IMR-90 (cell line): ENCODE measurements at regions not wholly inside any gene's neighbourhood (a gene's known extent, or its start where the extent isn't known, plus 50 kb on each side); places are given as distances from the start of the nearest gene placed in this dataset.
A peak's percentile ranks its signal among the peaks of the same experiment; 100 is the strongest.

Experiments used
- ATAC-seq: fragments of 200-7000 bp; cut with Tn5 transposase; 2 replicates; pipeline ENCODE4 v1.9.1; 2020; ENCODE audit warnings: low read depth, mild to moderate bottlenecking, moderate library complexity
- BruUV-seq: library from RNA; stranded (reverse); fragments of 400-500 nt; replicated peaks from 2 replicates; lab custom pipeline; 2021; lab: Mats Ljungman, UMichigan
- CTCF ChIA-PET: fragments of 300-600 bp; formaldehyde crosslinking; extraction: SDS; loops from one replicate; lab custom pipeline; 2021; ENCODE audit warnings: antibody characterized with exemption; lab: Yijun Ruan, JAX
- POLR2A ChIA-PET: fragments of 300-600 bp; sonication (Branson Sonifier 250); formaldehyde crosslinking; loops from one replicate; lab custom pipeline; 2022; ENCODE audit warnings: antibody characterized with exemption; ENCODE audit not compliant: unreplicated experiment; lab: Charles Lee
- DNase-seq: peaks from one replicate; pipeline ENCODE4 v3.0.0; 2013
- H2AFZ ChIP-seq: replicated peaks from 2 replicates; pipeline ENCODE3; 2013; ENCODE audit warnings: low read length, mild to moderate bottlenecking; ENCODE audit not compliant: poor library complexity
- H2AK5ac ChIP-seq: 2 replicates; pipeline ENCODE4 v1.6.1; 2013; ENCODE audit warnings: low read depth, low read length, inconsistent platforms
- H2AK9ac ChIP-seq: replicated peaks from 2 replicates; pipeline ENCODE3; 2013; ENCODE audit warnings: mild to moderate bottlenecking, low read depth, low read length, moderate library complexity; ENCODE audit not compliant: poor library complexity
- H2BK120ac ChIP-seq: 2 replicates; pipeline ENCODE4 v1.6.1; 2013; ENCODE audit warnings: low read depth, low read length, inconsistent platforms
- H2BK15ac ChIP-seq: 3 replicates; pipeline ENCODE4 v1.6.1; 2013; ENCODE audit warnings: low read depth, low read length, inconsistent platforms
- H2BK20ac ChIP-seq: 2 replicates; pipeline ENCODE4 v1.6.1; 2013; ENCODE audit warnings: low read depth, mild to moderate bottlenecking, inconsistent platforms, low read length, moderate library complexity
- H2BK5ac ChIP-seq: 2 replicates; pipeline ENCODE4 v1.6.1; 2013; ENCODE audit warnings: mild to moderate bottlenecking, low read depth, low read length, inconsistent platforms; ENCODE audit not compliant: poor library complexity, severe bottlenecking
- H3K14ac ChIP-seq: replicated peaks from 2 replicates; pipeline ENCODE4 v1.6.1; 2013; ENCODE audit warnings: low read depth, low read length, inconsistent platforms
- H3K18ac ChIP-seq: 2 replicates; pipeline ENCODE4 v1.6.1; 2013; ENCODE audit warnings: low read depth, low read length, control low read depth
- H3K23ac ChIP-seq: 2 replicates; pipeline ENCODE4 v1.6.1; 2013; ENCODE audit warnings: low read depth, low read length, inconsistent platforms
- H3K27ac ChIP-seq: 2 replicates; pipeline ENCODE4 v1.5.1; 2013; ENCODE audit warnings: mild to moderate bottlenecking, control low read depth, low read length; ENCODE audit not compliant: insufficient read depth
- H3K27me3 ChIP-seq: 2 replicates; pipeline ENCODE4 v1.6.1; 2013; ENCODE audit warnings: low read length; ENCODE audit not compliant: control insufficient read depth, insufficient read depth
- H3K36me3 ChIP-seq: 2 replicates; pipeline ENCODE4 v1.6.1; 2013; ENCODE audit warnings: low read length, mixed read lengths; ENCODE audit not compliant: control insufficient read depth, insufficient read depth
- H3K4ac ChIP-seq: 2 replicates; pipeline ENCODE4 v1.6.1; 2013; ENCODE audit warnings: low read depth, low read length, inconsistent platforms
- H3K4me1 ChIP-seq: 2 replicates; pipeline ENCODE4 v1.6.1; 2013; ENCODE audit warnings: low read length, mixed read lengths; ENCODE audit not compliant: control insufficient read depth, insufficient read depth
- H3K4me2 ChIP-seq: 2 replicates; pipeline ENCODE4 v1.6.1; 2013; ENCODE audit warnings: low read depth, mild to moderate bottlenecking, control low read depth, low read length, moderate library complexity
- H3K4me3 ChIP-seq: 2 replicates; pipeline ENCODE4 v1.5.1; 2013; ENCODE audit warnings: low read depth, mild to moderate bottlenecking, control low read depth, low read length, moderate library complexity; ENCODE audit not compliant: insufficient read depth
- H3K56ac ChIP-seq: 2 replicates; pipeline ENCODE4 v1.6.1; 2013; ENCODE audit warnings: low read length, inconsistent platforms; ENCODE audit not compliant: insufficient read depth; ENCODE audit errors: extremely low read depth
- H3K79me1 ChIP-seq, 2 experiments: 2 replicates each; pipeline ENCODE4 v1.6.1; 2013; ENCODE audit warnings: low read length in 2 of 2, inconsistent platforms in 1 of 2, low read depth in 1 of 2
- H3K9ac ChIP-seq: 2 replicates; pipeline ENCODE4 v1.6.1; 2013; ENCODE audit warnings: low read depth, low read length, control low read depth
- H3K9me1 ChIP-seq: 2 replicates; pipeline ENCODE4 v1.6.1; 2013; ENCODE audit warnings: low read length, inconsistent platforms; ENCODE audit not compliant: insufficient read depth
- H3K9me3 ChIP-seq: 2 replicates; pipeline ENCODE4 v1.6.1; 2013; ENCODE audit warnings: low read length; ENCODE audit not compliant: control insufficient read depth, insufficient read depth
- H4K20me1 ChIP-seq: 2 replicates; pipeline ENCODE4 v1.6.1; 2013; ENCODE audit warnings: low read length, inconsistent platforms; ENCODE audit not compliant: insufficient read depth
- H4K5ac ChIP-seq: 2 replicates; pipeline ENCODE4 v1.6.1; 2013; ENCODE audit warnings: mild to moderate bottlenecking, low read depth, low read length, control low read depth
- H4K8ac ChIP-seq, 2 experiments: 2 replicates each; pipeline ENCODE4 v1.6.1; 2013; ENCODE audit warnings: low read depth in 2 of 2, low read length in 2 of 2, control low read depth in 1 of 2, inconsistent platforms in 1 of 2
- H4K91ac ChIP-seq: 2 replicates; pipeline ENCODE4 v1.6.1; 2013; ENCODE audit warnings: low read depth, low read length, inconsistent platforms; ENCODE audit not compliant: insufficient read depth
- CEBPB ChIP-seq: IDR thresholded peaks from 2 replicates; pipeline ENCODE4 v1.6.1; 2012; ENCODE audit warnings: low read depth, low read length, improper control_type of control experiment
- SMC3 ChIP-seq: fragments of 150-350 bp; IDR thresholded peaks from 2 replicates; pipeline ENCODE4 v1.6.1; 2016; ENCODE audit warnings: low read depth, mild to moderate bottlenecking, antibody characterized with exemption, low read length, moderate library complexity
- WGBS, 2 experiments: methylation state at CpG; one replicate each; pipeline versions ENCODE4 v1.1.5 to v1.1.7; 2013; ENCODE audit warnings: missing lambda C conversion rate in 2 of 2; ENCODE audit not compliant: insufficient read length in 1 of 2; ENCODE audit errors: extremely low coverage in 2 of 2; 5-methylcytosine and 5-hydroxymethylcytosine counted together
- dilution Hi-C: fragments of 300-500 bp; cut with HindIII; formaldehyde crosslinking; loops from one replicate; pipeline ENCODE4 v1.14.3; 2018; ENCODE audit warnings: low sequenced_read_pairs; ENCODE audit not compliant: unreplicated experiment
- in situ Hi-C: fragments of 300-500 bp; cut with MboI; formaldehyde crosslinking; loops from 3 replicates; pipeline ENCODE4 v1.14.3; 2019; ENCODE audit warnings: low sequenced_read_pairs, inconsistent platforms, mixed read lengths
- intact Hi-C: fragments of 100-400 bp; cut with micrococcal nuclease; formaldehyde crosslinking; loops from 2 replicates; pipeline ENCODE4 v1.10.0; 2022

- POLR2A ChIA-PET = interaction anchor here (0.6 kb wide), 1 partner anchor 666 kb away, joined by 5 read pairs; no protein-coding TSS in a partner anchor
- dilution Hi-C loops (no loop called here), in situ Hi-C loops (no loop called here), intact Hi-C loops (no loop called here)
- peak overlapping the region; percentile 65 for H4K91ac ChIP-seq
- H2BK120ac ChIP-seq = peak overlapping the region; percentile 90
- H3K4me3 ChIP-seq = no peak overlapping the region
- peak overlapping the region; percentile 79 for H2AFZ ChIP-seq
- H4K20me1 ChIP-seq = no peaks in the 10 kb centered on the region
- DNase-seq = no peak
- H2BK15ac ChIP-seq = peak overlapping the region; percentile 90; the same call in 2 of the 3 replicates
- H3K4ac ChIP-seq = peak overlapping the region; percentile 85
- no TSS peak for BruUV-seq
- no peak overlapping the region; the same call in 1 of the 2 replicates for H4K5ac ChIP-seq
- H3K23ac ChIP-seq = peak overlapping the region; percentile 64; the same call in 1 of the 2 replicates
- peak overlapping the region; percentile 63; the same call in 1 of the 2 replicates for H3K18ac ChIP-seq
- H4K8ac ChIP-seq = peak overlapping the region; percentile 36 to 92; a peak in 3 of 4 replicates
- H3K9me3 ChIP-seq = peaks cover 2% of the 10 kb centered on the region
- CTCF ChIA-PET = interaction anchor here (0.6 kb wide), 1 partner anchor 17 kb away, joined by 5 read pairs; no protein-coding TSS in a partner anchor
- no peaks in the 10 kb centered on the region for H3K27me3 ChIP-seq
- peak overlapping the region; percentile 21 for H3K4me2 ChIP-seq
- H3K56ac ChIP-seq = peak overlapping the region; percentile 67; the same call in 1 of the 2 replicates
- no peak overlapping the region for H2AK9ac ChIP-seq
- peak overlapping the region; percentile 96 for H2BK20ac ChIP-seq
- ATAC-seq = peak; percentile 51
- H3K79me1 ChIP-seq = no peaks in the 10 kb centered on the region
- H3K4me1 ChIP-seq = peaks cover 9% of the 10 kb centered on the region
- TF ChIP-seq CEBPB (peak; percentile 87), SMC3 (no peak)
- peak overlapping the region; percentile 49; the same call in 1 of the 2 replicates for H3K14ac ChIP-seq
- H3K9me1 ChIP-seq = peaks cover 5% of the 10 kb centered on the region; the same call in 1 of the 2 replicates
- H3K9ac ChIP-seq = no peak overlapping the region; the same call in 1 of the 2 replicates
- no peaks in the 10 kb centered on the region for H3K36me3 ChIP-seq
- peak overlapping the region; percentile 88 for H2BK5ac ChIP-seq
- H3K27ac ChIP-seq = peak overlapping the region; percentile 58
- WGBS, 2 experiments = no CpG with 5 or more reads among the region's 7 CpGs
- peak overlapping the region; percentile 89; the same call in 1 of the 2 replicates for H2AK5ac ChIP-seq
Measured at GRCh38 chr2:9086465-9086864, 83.0 kb upstream of the MBOAT2 start.
